Neural crest cell (in vitro differentiated cells): ENCODE measurements at regions not wholly inside any gene's neighbourhood (a gene's known extent, or its start where the extent isn't known, plus 50 kb on each side); places are given as distances from the start of the nearest gene placed in this dataset.

Experiments
- DNase-seq: peaks from one replicate; pipeline ENCODE4 v3.0.0; 2021; ENCODE audit warnings: low read depth, mixed read lengths, low spot score
- H3K27ac Mint-ChIP-seq: one replicate; pipeline ENCODE4 v1.8.0; 2021; ENCODE audit warnings: mild to moderate bottlenecking, mixed read lengths; ENCODE audit not compliant: unreplicated experiment
- H3K27me3 Mint-ChIP-seq: 2 replicates; pipeline ENCODE4 v1.8.0; 2021; ENCODE audit warnings: low read depth, mild to moderate bottlenecking, mixed read lengths
- H3K36me3 Mint-ChIP-seq: 2 replicates; pipeline ENCODE4 v1.8.0; 2021; ENCODE audit warnings: low read depth, mild to moderate bottlenecking, mixed read lengths
- H3K4me1 Mint-ChIP-seq: 2 replicates; pipeline ENCODE4 v1.8.0; 2021; ENCODE audit warnings: mixed read lengths
- H3K4me3 Mint-ChIP-seq: one replicate; pipeline ENCODE4 v1.8.0; 2021; ENCODE audit warnings: mild to moderate bottlenecking, mixed read lengths
- H3K9me3 Mint-ChIP-seq: 2 replicates; pipeline ENCODE4 v1.8.0; 2021; ENCODE audit warnings: mixed read lengths
- CTCF ChIP-seq: fragments of 200-600 bp; sonication (generic); conservative IDR thresholded peaks from 2 replicates; pipeline ENCODE4 v1.5.0; 2021; ENCODE audit warnings: antibody characterized with exemption, mild to moderate bottlenecking

- TF ChIP-seq CTCF = no peak
- H3K27me3 Mint-ChIP-seq = no peaks in the 10 kb centered on the region
- no peak overlapping the region for H3K4me3 Mint-ChIP-seq
- no peaks in the 10 kb centered on the region for H3K4me1 Mint-ChIP-seq
- no peak overlapping the region for H3K27ac Mint-ChIP-seq
- H3K9me3 Mint-ChIP-seq = peaks cover 6% of the 10 kb centered on the region
- no peaks in the 10 kb centered on the region for H3K36me3 Mint-ChIP-seq
- no peak for DNase-seq
Observed at GRCh38 chr4:36740796-36741310, 459.4 kb downstream of the DTHD1 start.

GRCh38 chr4:36747277-36748129 lies 466.1 kb downstream of the DTHD1 start:
- Mint-ChIP-seq H3K27ac (no peak overlapping the region), H3K27me3 (no peaks in the 10 kb centered on the region), H3K4me1 (no peaks in the 10 kb centered on the region), H3K36me3 (no peaks in the 10 kb centered on the region), H3K4me3 (no peak overlapping the region), H3K9me3 (peaks cover 6% of the 10 kb centered on the region)
- DNase-seq = no peak
- no peak for TF ChIP-seq CTCF

GRCh38 chr4:36753048-36753447 lies 471.6 kb downstream of the DTHD1 start:
- Mint-ChIP-seq H3K4me1 (no peaks in the 10 kb centered on the region), H3K4me3 (no peak overlapping the region), H3K9me3 (no peaks in the 10 kb centered on the region), H3K27ac (no peak overlapping the region), H3K36me3 (no peaks in the 10 kb centered on the region), H3K27me3 (no peaks in the 10 kb centered on the region)
- no peak for TF ChIP-seq CTCF
- no peak for DNase-seq

GRCh38 chr4:36757580-36758311 lies 476.3 kb downstream of the DTHD1 start:
- Mint-ChIP-seq H3K9me3 (no peaks in the 10 kb centered on the region), H3K36me3 (no peaks in the 10 kb centered on the region), H3K27ac (no peak overlapping the region), H3K4me1 (no peaks in the 10 kb centered on the region), H3K27me3 (no peaks in the 10 kb centered on the region), H3K4me3 (no peak overlapping the region)
- no peak for TF ChIP-seq CTCF
- no peak for DNase-seq

GRCh38 chr4:36758312-36759178 lies 477.1 kb downstream of the DTHD1 start:
- Mint-ChIP-seq H3K27ac (no peak overlapping the region), H3K9me3 (no peaks in the 10 kb centered on the region), H3K36me3 (no peaks in the 10 kb centered on the region), H3K4me3 (no peak overlapping the region), H3K27me3 (no peaks in the 10 kb centered on the region), H3K4me1 (no peaks in the 10 kb centered on the region)
- no peak for DNase-seq
- TF ChIP-seq CTCF = no peak
